RWPE1 (cell line): ENCODE measurements at regions not wholly inside any gene's neighbourhood (a gene's known extent, or its start where the extent isn't known, plus 50 kb on each side); places are given as distances from the start of the nearest gene placed in this dataset.

ENCODE experiments used
- CTCF ChIA-PET: fragments of 350-600 bp; sonication (Branson Sonifier 250); formaldehyde crosslinking; extraction: SDS; loops from one replicate; lab custom pipeline; 2021; lab: Yijun Ruan, JAX
- POLR2A ChIA-PET: fragments of 400-600 bp; formaldehyde crosslinking; extraction: SDS; loops from one replicate; lab custom pipeline; 2020; ENCODE audit warnings: antibody characterized with exemption; ENCODE audit not compliant: low non-redundant PET; lab: Yijun Ruan, JAX
- DNase-seq: peaks from one replicate; pipeline ENCODE4 v3.0.0; 2012; ENCODE audit warnings: low spot score
- H3K27ac ChIP-seq: fragments of 450-650 bp; 2 replicates; pipeline ENCODE4 v1.5.1; 2017
- CTCF ChIP-seq: fragments of 450-650 bp; conservative IDR thresholded peaks from 2 replicates; pipeline ENCODE4 v1.5.1; 2017; ENCODE audit warnings: low read depth, mild to moderate bottlenecking

- no peak overlapping the region for H3K27ac ChIP-seq
- DNase-seq: no peak
- no peak for TF ChIP-seq CTCF
- CTCF ChIA-PET: no interaction called here
- POLR2A ChIA-PET: no interaction called here
Measured at GRCh38 chr2:65842104-65842503, 409.7 kb upstream of the SPRED2 start.

- POLR2A ChIA-PET: no interaction called here
- no peak for DNase-seq
- no peak for TF ChIP-seq CTCF
- CTCF ChIA-PET: interaction anchor here (0.7 kb wide), 1 partner anchor 78 kb away, joined by 3 read pairs; no protein-coding TSS in a partner anchor
- H3K27ac ChIP-seq: no peak overlapping the region
Measured at GRCh38 chr2:65835975-65836549, 403.7 kb upstream of the SPRED2 start.

- no peak overlapping the region for H3K27ac ChIP-seq
- no peak for TF ChIP-seq CTCF
- POLR2A ChIA-PET: no interaction called here
- CTCF ChIA-PET: no interaction called here
- DNase-seq: no peak
Measured at GRCh38 chr2:65834771-65835475, 402.5 kb upstream of the SPRED2 start.

- ChIA-PET POLR2A (no interaction called here), CTCF (no interaction called here)
- no peak overlapping the region for H3K27ac ChIP-seq
- no peak for TF ChIP-seq CTCF
- no peak for DNase-seq
Measured at GRCh38 chr2:65834062-65834461, 401.7 kb upstream of the SPRED2 start.

- CTCF ChIA-PET: no interaction called here
Measured at GRCh38 chr2:65831509-65831908, 399.1 kb upstream of the SPRED2 start.

GRCh38 chr2:65826567-65826966 is 394.2 kb upstream of the SPRED2 start:
- no peak overlapping the region for H3K27ac ChIP-seq
- POLR2A ChIA-PET: no interaction called here
- CTCF ChIA-PET: no interaction called here
- no peak for TF ChIP-seq CTCF
- DNase-seq: no peak

More at GRCh38 chr2:65831509-65831908, 399.1 kb upstream of the SPRED2 start:
- no peak overlapping the region for H3K27ac ChIP-seq
- TF ChIP-seq CTCF: no peak
- no peak for DNase-seq
- POLR2A ChIA-PET: no interaction called here
